ENCODE measurements at regions not wholly inside any gene's neighbourhood (a gene's known extent, or its start where the extent isn't known, plus 50 kb on each side); places are given as distances from the start of the nearest gene placed in this dataset.

DNA sequence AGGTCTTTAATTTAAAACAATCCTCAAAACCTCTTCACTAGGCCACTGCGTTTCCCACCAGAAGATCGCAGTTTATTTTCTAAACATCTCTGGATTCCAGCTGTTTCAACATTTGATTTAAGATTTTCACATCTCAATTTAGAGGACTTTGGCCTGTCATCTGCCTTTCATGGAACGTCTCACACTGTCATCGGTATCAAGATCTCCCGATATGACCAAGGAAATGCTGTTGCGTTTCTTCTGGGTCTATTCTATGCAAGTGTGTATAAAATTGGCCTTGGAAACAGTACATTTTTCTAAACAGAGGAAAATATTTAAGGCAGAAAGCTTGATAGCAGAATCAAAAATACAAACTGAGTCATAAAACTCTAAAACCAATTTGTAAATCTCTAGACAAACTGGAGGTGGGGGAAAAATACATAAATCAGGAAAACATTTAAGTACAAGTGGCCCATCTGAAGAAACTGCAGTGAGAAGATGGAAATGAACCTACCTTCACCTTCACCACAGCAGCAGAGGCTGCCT lies 53.6 kb upstream of the SIMC1 start:
- TF ChIP-seq ZNF609 (CRISPR knock-in tag; IDR thresholded peaks at IDR 0.05; ENCODE audit: borderline replicate concordance) = no peak
- no peak for TF ChIP-seq ASH2L (IDR thresholded peaks at IDR 0.05; ENCODE audit: insufficient read length, low read depth, low read length)
- no peak for TF ChIP-seq EZH2 (conservative IDR thresholded peaks at IDR 0.05; ENCODE audit: low read depth, low read length)
- TF ChIP-seq BRCA1 (CRISPR knock-in tag; IDR thresholded peaks at IDR 0.05) = no peak
- TF ChIP-seq SMC3 (IDR thresholded peaks at IDR 0.05; ENCODE audit: low read length) = no peak

All from HepG2 (cell line).